ENCODE measurements at regions not wholly inside any gene's neighbourhood (a gene's known extent, or its start where the extent isn't known, plus 50 kb on each side); places are given as distances from the start of the nearest gene placed in this dataset.

DNA sequence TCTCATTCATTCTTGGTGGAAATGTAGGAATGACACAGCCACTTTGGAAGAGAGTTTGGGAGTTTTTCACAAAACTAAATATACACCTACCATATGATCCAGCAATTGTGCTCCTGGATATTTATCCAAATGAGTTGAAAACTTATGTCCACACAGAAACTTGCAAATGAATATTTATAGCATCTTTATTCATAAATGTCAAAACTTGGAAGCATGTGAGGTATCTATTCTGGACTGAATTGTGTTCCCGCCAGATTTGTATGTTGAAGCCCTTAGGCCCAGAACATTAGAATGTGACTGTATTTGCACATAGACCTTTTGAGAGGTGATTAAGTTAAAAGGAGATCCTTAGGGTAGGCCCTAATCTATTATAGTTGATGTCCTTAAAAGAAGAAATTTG lies 409.4 kb upstream of the SYT4 start:
- no peak for DNase-seq (ENCODE audit: low spot score)
- no peak for ATAC-seq (ENCODE audit: low FRiP score)

DNA sequence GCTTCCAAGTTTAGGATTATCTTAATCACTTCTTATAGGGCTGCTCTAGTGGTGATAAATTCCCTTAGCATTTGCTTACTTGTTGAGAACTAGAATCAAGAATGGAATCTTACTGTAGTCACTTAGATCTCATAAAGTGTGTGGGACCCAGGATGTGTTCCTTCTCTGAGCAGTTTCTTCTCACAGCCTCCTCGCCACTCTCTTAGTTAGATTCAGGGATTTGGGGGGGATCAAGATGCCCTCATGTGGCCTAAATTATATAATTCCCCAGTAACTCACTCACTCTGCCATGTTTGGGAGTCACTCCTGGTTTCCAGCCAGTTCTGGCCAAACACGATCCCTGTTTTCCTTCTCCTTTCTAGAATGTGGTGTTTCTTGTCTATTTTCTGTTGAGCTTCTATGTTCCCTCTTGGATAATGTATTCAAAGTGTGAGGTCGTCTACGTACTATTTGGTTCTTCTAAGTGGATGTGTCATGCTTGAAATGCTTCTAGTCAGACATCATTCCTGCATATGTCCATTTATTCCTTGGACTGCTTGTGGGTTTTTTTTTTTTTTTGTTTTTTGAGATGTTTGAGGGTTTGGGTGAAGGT lies 414.9 kb upstream of the SYT4 start:
- DNase-seq (ENCODE audit: low spot score) = no peak
- TF ChIP-seq, protein P1, sequence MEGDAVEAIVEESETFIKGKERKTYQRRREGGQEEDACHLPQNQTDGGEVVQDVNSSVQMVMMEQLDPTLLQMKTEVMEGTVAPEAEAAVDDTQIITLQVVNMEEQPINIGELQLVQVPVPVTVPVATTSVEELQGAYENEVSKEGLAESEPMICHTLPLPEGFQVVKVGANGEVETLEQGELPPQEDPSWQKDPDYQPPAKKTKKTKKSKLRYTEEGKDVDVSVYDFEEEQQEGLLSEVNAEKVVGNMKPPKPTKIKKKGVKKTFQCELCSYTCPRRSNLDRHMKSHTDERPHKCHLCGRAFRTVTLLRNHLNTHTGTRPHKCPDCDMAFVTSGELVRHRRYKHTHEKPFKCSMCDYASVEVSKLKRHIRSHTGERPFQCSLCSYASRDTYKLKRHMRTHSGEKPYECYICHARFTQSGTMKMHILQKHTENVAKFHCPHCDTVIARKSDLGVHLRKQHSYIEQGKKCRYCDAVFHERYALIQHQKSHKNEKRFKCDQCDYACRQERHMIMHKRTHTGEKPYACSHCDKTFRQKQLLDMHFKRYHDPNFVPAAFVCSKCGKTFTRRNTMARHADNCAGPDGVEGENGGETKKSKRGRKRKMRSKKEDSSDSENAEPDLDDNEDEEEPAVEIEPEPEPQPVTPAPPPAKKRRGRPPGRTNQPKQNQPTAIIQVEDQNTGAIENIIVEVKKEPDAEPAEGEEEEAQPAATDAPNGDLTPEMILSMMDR (IDR thresholded peaks at IDR 0.05) = no peak
- no peak for ATAC-seq (ENCODE audit: low FRiP score)

More for the DNA sequence above, 409.4 kb upstream of the SYT4 start:
- TF ChIP-seq, protein P1 (IDR thresholded peaks at IDR 0.05) = no peak

DNA sequence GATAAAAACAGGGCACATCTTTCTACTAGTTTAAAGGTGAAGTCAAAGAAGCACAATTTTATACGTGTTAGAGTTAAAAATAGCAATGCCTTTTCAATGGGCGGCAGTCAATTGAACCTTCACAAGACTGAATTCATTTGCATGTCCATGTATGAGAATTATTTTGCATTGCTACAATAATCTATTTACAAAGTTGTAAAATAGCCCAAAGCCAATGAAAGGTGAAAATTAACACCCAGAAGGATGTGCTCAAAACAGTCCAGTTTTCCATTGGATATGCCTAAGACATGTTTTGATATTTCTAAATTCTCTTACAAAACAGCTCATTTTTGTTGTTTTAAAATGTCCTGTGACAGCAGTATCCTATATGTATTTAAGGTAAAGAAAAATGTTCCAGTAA lies 425.1 kb upstream of the SYT4 start:
- no peak for ATAC-seq (ENCODE audit: low FRiP score)
- TF ChIP-seq, protein P1 (IDR thresholded peaks at IDR 0.05) = no peak
- no peak for DNase-seq (ENCODE audit: low spot score)

DNA sequence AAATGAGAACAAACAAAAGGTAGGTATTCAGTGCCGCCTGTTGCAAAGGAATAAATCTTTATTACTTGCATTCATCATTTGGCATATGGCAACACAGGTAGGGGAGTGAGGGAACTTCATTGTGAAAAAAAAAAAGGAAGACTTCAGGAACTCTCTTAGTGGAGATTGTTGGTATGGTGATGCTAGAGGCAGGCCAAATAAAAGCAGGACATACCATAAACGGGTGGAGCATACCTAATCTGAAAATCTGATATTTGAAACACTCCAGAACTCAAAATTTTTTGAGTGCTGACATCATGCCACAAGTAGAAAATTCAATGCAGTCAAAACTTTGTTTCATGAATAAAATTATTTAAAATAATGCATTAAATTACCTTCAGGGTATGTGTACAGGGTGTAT lies 425.8 kb upstream of the SYT4 start:
- no peak for ATAC-seq (ENCODE audit: low FRiP score)
- no peak for DNase-seq (ENCODE audit: low spot score)
- TF ChIP-seq, protein P1 (IDR thresholded peaks at IDR 0.05) = no peak

DNA sequence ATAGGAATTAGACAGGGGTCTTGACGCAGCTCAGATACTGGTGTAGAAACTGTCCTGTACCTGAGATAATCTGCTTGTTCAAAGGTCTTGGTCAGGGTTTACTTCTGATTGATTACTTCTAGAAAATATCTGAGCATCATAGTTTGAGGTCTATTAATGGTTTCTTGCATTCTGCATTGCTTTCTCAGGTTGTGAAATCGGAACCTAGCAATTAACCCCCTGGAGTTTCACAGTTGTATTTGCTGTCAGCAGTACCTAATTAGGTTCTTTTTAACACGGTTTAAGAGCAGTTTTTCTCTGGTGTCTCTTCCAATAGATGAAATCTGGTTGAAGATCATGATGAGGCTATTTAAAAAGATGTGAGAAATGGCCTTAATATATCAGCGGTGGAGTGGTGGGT lies 428.6 kb upstream of the SYT4 start:
- no peak for ATAC-seq (ENCODE audit: low FRiP score)
- DNase-seq (ENCODE audit: low spot score) = no peak
- TF ChIP-seq, protein P1 (IDR thresholded peaks at IDR 0.05) = no peak

DNA sequence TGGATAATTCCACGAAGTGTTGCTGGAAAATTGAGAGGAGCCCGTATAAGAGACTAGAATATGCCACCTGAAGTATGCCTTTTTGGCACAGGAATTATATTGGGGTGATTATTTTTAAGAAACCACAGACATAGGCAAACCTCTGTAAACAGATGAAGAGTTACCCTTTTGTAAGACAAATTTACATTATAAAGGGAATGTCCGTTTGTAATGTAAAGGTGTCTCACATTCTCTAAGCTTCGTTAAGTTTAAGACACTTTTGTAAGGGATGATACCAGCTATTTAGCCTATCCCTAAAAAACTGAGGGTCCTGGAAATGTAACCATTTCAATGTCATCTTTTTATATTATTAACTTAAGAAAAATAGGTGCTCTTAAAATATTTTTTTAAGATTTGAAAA lies 432.8 kb upstream of the SYT4 start:
- TF ChIP-seq, protein P1 (IDR thresholded peaks at IDR 0.05) = no peak
- ATAC-seq (ENCODE audit: low FRiP score) (no peak), DNase-seq (ENCODE audit: low spot score) (no peak)

DNA sequence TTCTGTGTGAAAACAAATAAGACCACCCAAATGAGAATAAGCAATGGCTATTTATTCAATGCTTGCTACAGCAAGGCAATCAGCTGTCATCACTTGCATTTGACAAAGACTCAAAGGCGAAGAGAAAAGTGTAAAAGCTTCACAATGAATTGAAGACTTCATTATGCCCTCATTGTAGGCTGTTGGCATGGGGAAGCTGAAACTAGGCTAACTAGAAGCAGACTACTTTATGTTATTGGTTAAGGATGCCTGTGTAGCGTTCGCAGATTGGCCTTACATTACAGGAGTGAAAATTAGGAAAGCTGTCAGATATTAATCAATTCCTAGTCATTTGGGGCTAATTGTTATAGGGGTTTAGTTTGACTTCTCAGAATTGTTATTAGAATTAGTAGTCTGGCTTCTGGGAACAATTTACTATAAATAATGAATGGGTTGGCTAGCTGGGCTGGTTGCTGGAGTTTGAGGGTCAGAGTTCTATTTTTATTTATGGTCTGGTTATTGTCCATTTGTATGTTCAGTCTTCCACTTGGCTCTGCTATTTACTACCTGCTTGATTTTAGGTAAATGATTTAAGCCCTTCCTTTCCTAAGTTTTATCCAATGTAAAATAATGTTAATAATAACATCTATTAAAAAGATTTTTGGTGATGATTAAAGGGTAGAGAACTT lies 437.2 kb upstream of the SYT4 start:
- DNase-seq (ENCODE audit: low spot score) (no peak), ATAC-seq (ENCODE audit: low FRiP score) (no peak)
- TF ChIP-seq, protein P1 (IDR thresholded peaks at IDR 0.05) = no peak

Data from omental fat pad (tissue), 3 donors.